H1 (cell line): ENCODE measurements at regions not wholly inside any gene's neighbourhood (a gene's known extent, or its start where the extent isn't known, plus 50 kb on each side); places are given as distances from the start of the nearest gene placed in this dataset.

Experiments
- CHD7 ChIP-seq: fragments of 300-600 bp; sonication (generic); IDR thresholded peaks from 2 replicates; pipeline ENCODE4 v1.7.1; 2012; ENCODE audit warnings: low read length, moderate library complexity, mild to moderate bottlenecking, inconsistent platforms; ENCODE audit not compliant: insufficient replicate concordance
- CTCF ChIP-seq, 3 experiments: IDR thresholded peaks; 1 replicate in 2 of 3; 2 replicates in 1 of 3; pipeline versions ENCODE4 v1.5.1 to v1.6.1; 2011; ENCODE audit warnings: low read length in 3 of 3, mild to moderate bottlenecking in 3 of 3, inconsistent platforms in 2 of 3, low read depth in 1 of 3, moderate library complexity in 1 of 3; ENCODE audit not compliant: insufficient read depth in 1 of 3; ENCODE audit errors: control extremely low read depth in 1 of 3
- TAF7 ChIP-seq: optimal IDR thresholded peaks from 2 replicates; pipeline ENCODE3; 2011; ENCODE audit warnings: low read depth, mild to moderate bottlenecking, inconsistent platforms, low read length, moderate library complexity, borderline replicate concordance
- TCF12 ChIP-seq: IDR thresholded peaks from 2 replicates; pipeline ENCODE4 v1.6.1; 2011; ENCODE audit warnings: low read depth, mild to moderate bottlenecking, low read length

GRCh38 chr3:194945508-194945907 lies 259.8 kb downstream of the FAM43A start (continued):
- TF ChIP-seq CTCF (IDR thresholded peaks at IDR 0.05; ENCODE audit: control extremely low read depth in 1 of 3, insufficient read depth in 1 of 3, low read depth in 1 of 3, low read length in 3 of 3) (no peak), TAF7 (no peak), CHD7 (no peak), TCF12 (no peak)
